ENCODE measurements at regions not wholly inside any gene's neighbourhood (a gene's known extent, or its start where the extent isn't known, plus 50 kb on each side); places are given as distances from the start of the nearest gene placed in this dataset.

DNA sequence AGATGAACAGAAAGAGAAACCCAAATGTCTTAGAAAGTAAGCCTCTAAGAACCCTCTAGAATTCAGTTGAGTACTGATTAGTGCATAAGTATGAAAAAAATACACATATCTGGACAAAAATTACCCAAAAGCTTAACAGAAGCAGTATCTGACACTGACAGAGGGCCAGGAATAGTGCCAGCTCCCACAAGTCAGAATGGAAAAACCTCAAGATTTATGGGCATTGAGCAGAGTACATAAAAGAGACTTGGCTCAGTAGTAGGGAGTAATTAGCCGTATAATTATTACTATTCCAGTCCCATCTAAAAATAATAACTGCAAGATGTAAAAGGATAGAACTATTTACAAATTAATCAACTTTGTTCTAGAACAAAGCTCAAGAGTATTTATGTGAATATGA, 834.5 kb downstream of the FAM181B start:
- DNase-seq (ENCODE audit: low read depth in 4 of 4, low spot score in 1 of 4) = no peak

DNA sequence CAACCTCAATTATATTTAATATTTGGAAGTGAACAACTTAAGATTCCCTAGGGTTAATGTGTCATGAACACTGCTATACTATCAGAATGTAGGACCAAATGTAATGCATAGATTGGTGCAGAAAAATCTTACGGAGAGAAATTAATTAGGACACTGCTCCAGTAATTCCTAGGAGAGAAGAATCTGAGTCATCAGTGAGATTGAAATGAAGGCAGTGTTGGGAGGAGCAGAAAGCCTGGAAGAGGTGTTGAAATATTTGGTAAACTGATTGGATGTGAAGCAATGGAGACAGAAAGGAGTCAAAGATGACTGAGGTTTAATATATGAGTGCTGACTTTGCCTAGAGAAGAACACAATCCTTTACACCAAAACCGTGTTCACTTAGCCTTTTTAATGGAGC, 836.0 kb downstream of the FAM181B start:
- DNase-seq (ENCODE audit: low read depth in 4 of 4, low spot score in 1 of 4) = no peak

DNA sequence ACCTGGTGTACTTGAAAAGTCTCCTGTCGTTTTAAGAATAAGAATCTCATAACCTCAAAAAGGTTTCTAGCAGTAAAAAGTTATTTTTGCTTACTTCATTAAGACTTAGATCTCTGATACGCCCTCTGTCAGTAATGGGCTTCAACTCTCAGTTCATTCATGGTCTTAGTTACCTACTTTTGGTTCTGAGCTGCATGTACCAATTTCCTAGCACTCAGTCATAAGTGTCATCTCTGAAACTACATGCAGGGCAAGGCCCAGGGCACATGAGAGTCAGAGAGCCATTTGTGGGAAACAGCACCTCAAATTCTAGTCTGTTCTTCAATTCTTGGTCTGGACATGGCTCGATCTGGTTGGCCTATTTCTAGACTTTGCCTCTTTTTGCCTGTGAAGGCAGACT, 838.4 kb downstream of the FAM181B start:
- DNase-seq (ENCODE audit: low read depth in 4 of 4, low spot score in 1 of 4) = no peak

DNA sequence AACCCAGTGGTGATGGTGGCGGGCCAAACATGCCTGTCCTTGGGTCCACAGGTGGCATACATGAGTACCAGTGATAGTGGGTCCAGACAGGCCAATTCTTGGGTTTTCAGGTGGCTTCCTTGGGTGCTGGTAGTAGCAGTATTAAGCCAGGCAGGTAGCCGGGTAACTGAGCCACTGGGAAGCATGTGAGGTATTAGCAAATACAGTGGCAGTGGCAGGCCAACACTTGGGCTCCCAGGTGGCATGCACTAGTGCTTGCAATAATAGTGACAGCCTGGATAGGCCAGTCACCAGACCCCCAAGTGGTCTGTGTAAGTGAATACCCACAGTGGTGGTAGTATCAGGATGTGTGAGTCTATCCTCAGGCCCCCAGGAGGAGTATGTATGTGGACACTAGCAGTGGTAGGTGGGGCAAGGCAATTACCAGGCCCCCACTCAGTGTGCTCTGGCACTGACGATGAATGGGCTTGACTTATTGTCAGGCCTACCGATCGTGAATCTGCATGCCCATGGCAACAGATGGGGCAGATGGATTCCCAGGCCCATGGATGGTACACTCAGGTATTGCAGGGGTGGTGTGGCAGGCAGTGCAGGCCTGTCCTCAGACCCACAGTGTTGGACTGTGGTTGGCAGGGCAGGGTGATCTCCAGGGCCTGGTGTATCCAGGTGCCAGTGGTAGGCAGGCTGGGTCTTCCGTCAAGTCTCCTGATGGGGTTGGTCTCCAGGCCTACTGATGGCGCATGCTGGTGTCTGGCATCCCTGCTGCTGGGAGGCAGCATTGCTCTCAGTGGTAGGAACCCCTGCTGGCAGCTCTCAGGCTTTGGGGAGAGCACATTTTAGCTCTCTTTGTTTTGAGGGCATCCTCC, 840.7 kb downstream of the FAM181B start:
- DNase-seq (ENCODE audit: low read depth in 4 of 4, low spot score in 1 of 4) = no peak

DNA sequence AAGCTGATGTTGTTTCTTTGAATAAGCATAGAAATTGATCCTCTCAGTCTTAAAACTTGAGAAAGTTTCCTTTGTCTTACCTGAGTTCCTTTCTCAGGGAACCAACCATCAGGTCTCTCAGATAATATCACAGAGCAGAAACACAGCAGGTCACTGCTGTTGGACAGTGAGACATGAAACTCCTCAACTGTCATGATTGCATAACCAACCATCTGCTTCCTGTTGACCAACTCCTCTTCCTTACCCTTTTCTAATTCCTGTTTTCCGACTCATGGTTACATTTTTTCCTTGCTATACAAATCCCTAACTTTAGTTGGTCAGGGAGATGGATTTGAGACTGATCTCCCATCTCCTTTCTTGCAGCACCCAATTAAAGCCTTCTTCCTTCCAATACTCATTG, 845.3 kb downstream of the FAM181B start:
- DNase-seq (ENCODE audit: low read depth in 4 of 4, low spot score in 1 of 4) = no peak

DNA sequence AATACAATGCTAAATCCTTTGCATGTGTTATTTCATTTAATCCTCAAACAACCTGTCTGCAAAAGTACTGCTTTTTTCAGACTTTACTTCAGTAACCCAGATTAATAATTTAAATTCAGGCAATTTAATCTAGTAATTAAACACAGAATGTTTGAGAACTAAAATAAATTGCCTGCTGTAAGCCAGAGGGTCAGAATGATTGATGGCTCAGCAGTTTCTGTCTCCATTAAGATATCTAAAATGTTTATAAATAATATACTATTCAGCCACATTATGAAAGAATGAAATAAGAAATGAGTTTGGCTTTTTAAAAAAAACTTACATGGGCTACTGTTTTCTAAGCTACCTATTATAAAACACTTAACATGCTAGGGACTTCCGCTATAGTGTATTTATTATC, 846.0 kb downstream of the FAM181B start:
- no peak for DNase-seq (ENCODE audit: low read depth in 4 of 4, low spot score in 1 of 4)

DNA sequence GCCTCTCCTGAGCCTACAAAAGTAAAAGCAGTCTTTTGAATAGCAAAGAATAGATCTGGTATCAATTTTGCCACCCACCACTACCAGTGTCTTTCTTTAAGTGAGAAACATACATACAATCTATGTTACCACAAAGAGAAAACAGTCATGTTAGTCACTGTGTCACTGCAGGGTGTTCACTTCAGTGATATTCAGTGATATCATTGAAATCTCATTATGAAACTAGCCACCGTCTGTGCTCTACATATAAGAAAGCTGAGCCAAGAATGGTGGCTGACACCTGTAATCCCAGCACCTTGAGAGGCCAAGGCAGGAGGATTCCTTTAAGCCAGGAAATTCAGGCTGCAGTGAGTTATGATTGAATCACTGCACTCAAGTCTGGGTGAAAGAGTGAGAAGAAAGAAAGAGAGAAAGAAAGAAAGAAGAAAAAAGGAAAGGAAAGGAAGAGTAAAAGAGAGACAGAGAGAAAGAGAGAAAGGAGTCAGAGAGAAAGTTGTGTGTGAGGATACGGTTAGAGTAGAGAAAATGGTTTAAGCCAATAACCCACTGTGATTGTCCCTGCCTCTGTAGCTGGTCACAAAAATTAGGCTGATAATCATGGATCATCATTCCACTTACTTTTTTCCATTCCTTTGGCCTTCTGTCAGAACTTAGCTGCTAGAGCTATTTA, 847.1 kb downstream of the FAM181B start:
- DNase-seq (ENCODE audit: low read depth in 4 of 4, low spot score in 1 of 4) = no peak

DNA sequence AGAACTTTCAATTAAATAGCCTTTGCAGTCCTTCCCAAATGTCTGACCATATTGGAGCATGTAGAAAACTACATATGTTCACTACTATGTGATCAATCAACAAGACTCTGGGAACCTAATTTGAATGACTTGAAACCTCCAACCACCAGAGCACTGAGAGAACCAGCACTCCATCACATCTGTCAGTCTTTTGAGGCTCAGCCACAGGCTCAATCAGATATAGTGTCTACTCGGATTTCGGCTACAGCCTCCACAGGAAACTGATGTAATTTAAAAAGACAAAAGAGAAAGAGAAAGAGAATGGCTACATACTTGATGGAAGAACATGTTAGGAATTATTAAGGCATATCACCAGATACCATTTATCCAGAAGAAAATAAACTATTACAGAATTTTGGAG, 859.0 kb downstream of the FAM181B start:
- no peak for DNase-seq (ENCODE audit: low read depth in 4 of 4, low spot score in 1 of 4)

DNA sequence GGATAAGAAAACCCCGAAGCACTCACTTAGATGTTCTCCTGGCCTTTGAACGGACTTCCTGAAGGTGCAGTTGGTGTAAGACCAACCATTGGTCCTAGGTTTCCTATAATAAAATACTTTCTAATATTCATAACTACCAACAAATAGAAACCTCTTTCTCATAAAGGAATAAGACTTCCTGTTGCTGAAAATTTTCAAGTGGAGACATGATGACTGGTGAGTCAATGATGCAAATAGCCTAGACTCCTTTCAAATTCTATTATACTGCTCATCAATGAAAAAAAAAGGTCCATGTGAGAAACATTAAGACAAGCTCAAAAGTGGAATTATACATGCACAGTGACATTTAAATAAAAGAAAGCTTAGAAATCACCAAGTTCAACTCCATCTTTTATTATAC, 862.8 kb downstream of the FAM181B start:
- no peak for DNase-seq (ENCODE audit: low read depth in 4 of 4, low spot score in 1 of 4)

DNA sequence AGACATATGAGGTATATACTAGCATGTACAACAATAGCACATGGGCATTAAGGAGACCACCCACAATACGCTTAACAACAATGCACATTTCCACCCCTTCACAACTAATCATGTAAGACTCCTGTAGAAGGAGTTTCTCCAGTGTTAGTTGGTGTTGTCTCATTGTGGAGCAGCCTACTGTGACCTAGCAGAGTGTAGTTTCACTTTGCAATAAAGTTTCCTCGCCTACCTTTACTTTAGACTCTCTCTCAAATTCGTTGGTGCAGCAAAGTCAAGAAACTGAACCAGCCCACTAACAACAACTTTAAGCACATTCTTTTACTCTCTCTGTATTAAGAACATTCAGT, 863.6 kb downstream of the FAM181B start:
- no peak for DNase-seq (ENCODE audit: low read depth in 4 of 4, low spot score in 1 of 4)

DNA sequence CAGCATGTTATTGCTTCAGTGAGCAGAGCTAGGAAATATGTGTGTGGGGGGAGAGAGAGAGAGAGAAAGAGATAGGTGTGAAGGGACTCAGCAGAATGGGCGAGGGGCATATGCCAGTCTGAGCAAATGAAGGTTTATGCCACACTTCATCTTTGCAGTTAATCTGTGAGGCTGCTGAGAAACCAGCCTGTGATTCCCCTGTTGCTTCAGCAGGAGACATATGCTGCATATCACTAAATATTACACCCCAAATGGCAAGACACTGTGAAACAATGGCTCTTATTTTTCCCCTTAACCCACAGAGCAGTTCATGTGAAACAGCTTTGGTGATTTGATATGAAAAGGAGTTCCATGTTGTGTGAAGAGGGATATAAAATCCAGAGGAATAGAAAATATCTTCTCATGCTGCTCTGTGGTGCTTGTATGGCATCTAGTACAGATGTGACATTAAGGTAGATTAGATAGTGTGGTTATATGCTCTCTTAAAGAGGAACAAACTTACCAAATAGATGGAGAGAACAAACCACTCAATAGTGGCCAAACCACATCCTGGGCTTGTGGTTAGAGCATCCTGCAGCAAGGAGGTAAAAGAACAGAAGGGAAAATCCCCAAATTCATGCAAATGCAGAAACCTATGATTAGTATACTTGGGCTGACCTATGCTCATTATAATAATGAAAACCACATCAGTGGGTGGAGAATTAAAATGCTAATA, 864.2 kb downstream of the FAM181B start:
- DNase-seq (ENCODE audit: low read depth in 4 of 4, low spot score in 1 of 4) = peak; percentile 45 to 69 (median 57)

DNA sequence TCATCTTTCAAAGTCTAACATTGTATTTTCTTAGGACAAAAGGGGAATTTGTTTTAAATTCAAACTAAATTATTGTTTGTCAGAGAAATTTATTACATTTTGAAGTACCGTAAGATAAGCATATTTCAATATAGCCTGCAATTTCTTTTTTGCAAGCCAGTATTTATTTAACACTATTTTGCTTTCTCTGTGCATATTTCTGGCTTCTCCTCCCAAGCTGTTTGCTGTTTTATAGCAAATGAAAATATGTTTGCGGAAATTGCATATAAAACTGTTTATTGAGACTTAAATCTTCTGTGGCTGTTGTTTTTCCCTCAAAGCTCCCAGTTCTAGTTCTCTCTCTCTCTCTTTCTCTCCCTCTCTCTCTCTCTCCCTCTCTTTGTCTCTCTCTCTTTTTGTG, 866.8 kb downstream of the FAM181B start:
- no peak for DNase-seq (ENCODE audit: low read depth in 4 of 4, low spot score in 1 of 4)

DNA sequence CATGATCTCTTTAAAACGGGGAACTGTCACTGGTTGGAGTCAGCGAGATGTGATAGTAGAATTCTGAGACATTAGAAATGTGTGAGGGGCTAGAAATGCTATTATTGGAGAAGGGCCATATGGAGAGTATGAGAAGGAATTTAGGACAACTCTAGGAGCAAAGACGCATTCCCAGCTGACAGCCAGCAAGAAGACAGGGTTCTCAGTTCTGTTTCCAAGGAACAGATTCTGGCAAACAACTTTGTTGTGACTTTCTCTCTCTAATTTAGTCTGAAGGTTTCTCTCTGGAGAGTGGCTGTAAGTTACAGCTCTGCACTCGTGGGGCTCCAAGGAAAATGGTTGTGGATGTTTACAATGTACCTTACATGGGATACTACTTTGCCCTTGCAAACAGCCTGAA, 876.3 kb downstream of the FAM181B start:
- no peak for DNase-seq (ENCODE audit: low read depth in 4 of 4, low spot score in 1 of 4)

DNA sequence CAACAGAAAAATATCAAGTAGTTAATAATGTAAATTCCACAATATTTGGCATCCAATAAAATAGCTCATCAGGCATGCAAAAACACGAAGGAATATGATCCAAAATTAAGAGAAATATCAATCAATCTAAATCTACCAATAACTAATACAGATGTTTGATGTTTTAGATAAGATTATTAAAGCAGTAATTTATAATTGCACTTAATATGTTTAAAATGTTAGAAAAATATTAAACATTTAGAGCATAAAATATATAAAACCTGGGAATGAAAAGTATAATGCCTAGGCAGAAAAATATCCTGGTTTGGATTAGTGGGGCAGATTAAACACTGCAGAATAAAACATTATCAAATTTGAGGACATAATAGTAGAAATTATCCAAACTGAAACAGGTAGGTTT, 879.9 kb downstream of the FAM181B start:
- DNase-seq (ENCODE audit: low read depth in 4 of 4, low spot score in 1 of 4) = no peak

DNA sequence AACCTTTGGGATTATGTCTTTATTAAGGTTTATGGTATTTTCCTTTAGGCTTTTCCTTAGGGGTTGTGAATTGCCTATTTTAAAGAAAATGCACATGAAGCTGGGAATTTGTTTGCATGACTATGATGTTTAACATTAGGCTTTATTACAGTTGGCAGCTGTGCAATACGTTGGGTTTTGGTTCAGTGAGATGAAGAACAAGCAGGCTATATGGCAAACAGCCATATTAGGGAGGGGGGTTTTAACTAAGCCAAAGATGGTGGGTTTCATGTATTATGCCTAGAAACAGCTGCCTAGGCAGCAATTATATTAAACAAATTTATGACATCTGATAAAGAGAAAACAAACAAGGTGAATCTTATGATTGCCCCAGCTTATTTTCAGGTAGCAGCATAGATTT, 880.8 kb downstream of the FAM181B start:
- DNase-seq (ENCODE audit: low read depth in 4 of 4, low spot score in 1 of 4) = no peak

DNA sequence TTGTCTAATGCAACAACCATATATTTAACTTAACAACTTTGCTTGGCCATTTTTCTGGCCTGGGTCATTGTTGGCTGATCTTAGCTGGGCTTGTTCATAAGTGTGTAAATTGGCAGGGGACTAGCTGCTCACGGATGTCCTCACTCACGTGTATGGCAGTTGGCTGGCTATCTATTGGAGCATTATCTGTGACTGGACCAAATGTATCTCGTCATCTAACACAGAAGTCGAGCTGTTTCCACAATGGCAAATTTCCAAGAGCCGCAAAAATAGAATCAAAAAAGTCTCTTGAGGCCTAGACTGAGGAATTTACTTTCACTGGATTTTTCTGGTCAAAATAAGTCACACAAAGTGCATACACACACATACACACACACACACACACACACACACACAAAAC, 893.3 kb downstream of the FAM181B start:
- no peak for DNase-seq (ENCODE audit: low read depth in 4 of 4, low spot score in 1 of 4)

DNA sequence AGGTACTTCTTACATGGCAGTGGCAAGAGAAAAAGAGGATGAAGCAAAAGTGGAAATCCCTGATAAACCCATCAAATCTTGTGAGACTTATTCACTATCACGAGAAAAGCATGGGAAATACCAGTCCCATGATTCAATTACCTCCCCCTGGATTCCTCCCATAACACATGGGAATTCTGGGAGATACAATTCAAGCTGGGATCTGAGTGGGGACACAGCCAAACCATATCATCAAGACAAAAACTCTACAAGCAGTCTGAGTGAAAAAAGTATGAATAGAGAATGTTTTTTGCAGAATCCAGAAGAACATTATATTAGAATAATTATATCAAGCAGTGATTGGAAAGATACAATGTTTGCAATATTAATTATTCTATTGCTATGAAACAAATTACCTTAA, 893.7 kb downstream of the FAM181B start:
- no peak for DNase-seq (ENCODE audit: low read depth in 4 of 4, low spot score in 1 of 4)

DNA sequence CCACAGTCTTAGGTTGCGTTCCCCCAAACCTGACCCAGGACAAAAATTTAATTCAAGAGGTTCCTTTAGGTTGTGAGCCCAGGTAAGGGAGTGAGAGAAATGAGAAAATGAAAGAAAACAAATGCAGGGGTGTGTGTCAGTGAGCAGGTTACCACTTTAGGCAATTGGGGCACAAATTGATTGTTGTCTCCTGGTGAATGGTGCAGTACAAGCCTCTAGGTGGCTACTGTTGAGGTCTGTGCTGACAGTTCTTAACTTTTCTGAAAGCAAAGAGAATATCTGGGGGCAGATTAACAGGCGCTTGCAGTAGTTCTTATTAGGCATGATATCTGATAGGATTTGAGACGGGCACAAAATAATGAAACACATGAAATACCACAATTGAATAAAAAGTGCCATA, 894.6 kb downstream of the FAM181B start:
- DNase-seq (ENCODE audit: low read depth in 4 of 4, low spot score in 1 of 4) = no peak

DNA sequence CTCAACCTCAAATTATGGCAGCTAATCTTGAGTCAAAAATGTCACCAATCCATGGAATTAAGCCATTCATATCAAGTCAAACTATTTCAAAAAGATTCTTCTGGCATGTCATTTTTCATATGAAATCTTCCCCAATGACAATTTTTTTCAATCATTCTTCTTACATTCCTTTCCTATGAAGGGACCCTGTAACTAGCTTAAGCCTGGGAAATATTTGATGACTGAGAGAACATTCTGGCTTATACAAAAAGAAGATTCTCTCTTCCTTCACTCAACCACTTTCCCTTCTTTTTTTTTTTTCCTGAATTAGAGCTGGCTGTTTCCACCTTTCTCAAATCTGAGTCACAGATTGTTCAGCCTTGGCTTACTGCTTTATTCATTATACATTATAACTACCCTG, 903.7 kb downstream of the FAM181B start:
- DNase-seq (ENCODE audit: low read depth in 4 of 4, low spot score in 1 of 4) = no peak

DNA sequence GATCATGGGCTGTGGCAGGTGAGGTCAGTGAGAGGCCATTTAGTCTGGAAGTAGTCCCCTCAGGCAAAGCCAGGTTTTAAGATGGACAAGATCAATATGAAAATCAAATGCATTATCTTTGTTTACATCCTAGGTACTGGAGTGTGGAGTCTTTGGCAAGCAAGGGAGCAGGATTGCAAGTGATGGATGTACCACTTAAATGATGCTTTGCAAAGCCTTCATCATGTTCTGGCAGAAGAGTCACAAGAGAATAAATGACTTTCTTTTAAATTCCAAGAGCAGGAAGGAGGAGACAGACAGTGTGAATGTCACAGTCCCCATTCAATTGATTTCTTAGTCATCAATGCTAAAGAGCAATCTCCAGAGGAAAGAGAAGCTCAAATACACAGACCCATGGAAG, 908.3 kb downstream of the FAM181B start:
- DNase-seq (ENCODE audit: low read depth in 4 of 4, low spot score in 1 of 4) = no peak

DNA sequence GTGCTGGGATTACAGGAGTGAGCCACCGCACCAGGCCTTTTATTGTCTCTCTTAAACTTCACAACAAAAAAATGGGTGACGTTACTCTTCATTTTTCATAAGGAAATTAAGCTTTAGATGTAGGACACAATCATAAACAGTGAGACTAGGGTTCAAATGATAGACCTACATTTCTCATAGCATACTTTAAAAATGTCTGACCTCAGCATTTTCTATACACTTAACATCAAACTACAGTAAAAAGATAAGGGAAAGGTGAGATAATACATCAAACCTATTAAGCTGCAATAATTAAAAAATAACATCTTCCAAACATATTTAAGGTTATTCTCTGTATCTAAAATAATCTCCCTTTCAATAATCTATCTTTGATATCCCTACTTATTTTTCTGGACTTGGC, 914.2 kb downstream of the FAM181B start:
- DNase-seq (ENCODE audit: low read depth in 4 of 4, low spot score in 1 of 4) = no peak

DNA sequence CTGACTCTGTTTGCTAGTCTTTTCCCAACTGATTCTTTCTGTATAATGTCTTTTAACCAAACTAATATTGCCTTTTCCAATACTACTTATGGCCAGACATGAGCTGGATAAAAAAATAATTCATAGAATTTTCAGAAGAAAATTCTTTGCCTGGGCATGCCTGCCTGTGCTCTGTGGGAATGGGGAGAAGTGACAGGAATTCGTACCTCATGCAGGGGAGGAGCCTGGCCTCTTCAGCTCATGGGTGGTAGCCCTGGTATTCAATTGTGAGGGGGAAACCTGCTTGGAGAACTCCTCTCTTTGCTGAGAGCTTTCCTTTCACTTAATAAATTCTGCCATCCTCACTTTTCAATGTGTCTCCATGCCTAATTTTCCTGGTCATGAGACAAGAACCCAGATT, 928.8 kb downstream of the FAM181B start:
- DNase-seq (ENCODE audit: low read depth in 4 of 4, low spot score in 1 of 4) = no peak

All from stimulated activated CD4-positive, alpha-beta T cell treated with anti-CD3 and anti-CD28 coated beads, Interleukin-1b, Interleukin-23, amount 100 ng/mL, for 24 hours (primary cell).